RKO (cell line): ENCODE measurements at regions not wholly inside any gene's neighbourhood (a gene's known extent, or its start where the extent isn't known, plus 50 kb on each side); places are given as distances from the start of the nearest gene placed in this dataset.
"Not testable (repeated sequence)": the region's sequence is repeated elsewhere in the genome, so short reads cannot be mapped to it uniquely, and the experiment has no call there.

ENCODE experiments used
- DNase-seq: peaks from one replicate; pipeline ENCODE4 v3.0.0-alpha.2; 2016; ENCODE audit warnings: low spot score

DNA sequence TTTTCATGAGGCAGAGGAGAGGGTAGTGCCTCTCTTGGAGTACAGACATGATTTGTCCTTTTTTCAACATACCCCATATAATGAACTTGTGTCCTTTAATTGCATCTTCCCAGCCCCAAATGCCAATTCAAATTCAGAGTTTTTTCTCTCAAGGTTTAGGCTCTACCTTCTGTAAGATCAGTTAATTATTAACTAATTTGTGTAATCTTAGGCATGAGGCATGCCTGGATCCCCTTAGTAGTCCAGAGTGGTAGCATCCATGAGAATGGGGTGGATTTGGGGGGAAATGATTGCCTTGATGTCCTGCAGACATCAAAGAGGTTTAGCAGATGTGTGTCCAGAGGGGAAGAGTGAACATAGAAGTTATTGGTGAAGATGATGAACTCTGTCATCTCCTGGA, 533.3 kb downstream of the LRRC70 start:
- DNase-seq: no peak

DNA sequence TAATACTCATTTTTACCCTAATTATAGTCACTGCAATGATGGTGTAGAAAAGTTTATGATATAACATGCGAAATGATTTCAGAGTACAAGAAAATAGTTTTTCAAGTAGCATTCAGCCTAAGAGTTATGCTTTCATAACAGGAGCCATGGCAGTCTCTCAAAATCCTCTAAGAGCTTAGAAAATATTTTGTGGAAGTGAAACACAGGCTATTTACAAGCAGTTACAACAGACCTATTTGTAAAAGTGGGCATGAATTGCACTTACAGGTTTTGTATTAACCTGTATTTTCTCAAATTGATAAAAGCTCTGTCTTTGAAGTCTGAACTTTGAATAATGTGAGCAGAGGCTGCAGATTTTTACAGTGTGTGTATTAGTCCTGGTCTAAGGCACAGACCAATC, 523.3 kb downstream of the LRRC70 start:
- no peak for DNase-seq

DNA sequence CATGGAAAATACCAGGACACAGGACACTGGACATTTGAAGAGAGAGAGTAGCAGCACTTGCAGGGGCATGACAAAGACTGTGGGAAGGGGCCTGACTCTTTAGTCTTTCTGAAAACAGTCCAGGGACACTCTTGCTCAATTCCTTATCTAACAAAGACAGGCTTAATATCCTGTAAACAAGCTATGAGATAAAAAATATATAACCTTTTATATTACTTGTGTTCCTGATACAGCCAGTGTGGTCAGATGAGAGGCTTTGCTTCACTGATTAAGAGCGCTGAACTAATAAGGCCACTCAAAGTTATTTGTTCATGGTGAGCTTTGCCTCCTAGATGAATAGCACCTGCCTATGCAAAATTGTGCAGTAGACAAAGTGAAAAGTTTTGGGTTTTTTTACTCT, 518.7 kb downstream of the LRRC70 start:
- no peak for DNase-seq

DNA sequence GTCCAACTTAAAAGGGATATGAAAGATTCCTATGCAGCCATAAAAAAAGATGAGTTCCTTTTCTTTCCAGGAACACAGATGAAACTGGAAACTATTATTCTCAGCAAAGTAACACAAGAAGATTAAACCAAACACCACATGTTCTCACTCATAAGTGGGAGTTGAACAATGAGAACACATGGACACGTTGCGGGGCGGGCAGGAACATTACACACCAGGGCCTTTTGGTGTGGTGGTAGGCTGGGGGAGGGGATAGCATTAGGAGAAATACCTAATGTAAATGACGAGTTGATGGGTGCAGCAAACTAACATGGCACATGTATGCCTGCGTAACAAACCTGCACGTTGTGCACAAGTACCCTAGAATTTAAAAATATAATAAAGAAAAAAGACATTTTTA, 516.1 kb downstream of the LRRC70 start:
- no peak for DNase-seq

DNA sequence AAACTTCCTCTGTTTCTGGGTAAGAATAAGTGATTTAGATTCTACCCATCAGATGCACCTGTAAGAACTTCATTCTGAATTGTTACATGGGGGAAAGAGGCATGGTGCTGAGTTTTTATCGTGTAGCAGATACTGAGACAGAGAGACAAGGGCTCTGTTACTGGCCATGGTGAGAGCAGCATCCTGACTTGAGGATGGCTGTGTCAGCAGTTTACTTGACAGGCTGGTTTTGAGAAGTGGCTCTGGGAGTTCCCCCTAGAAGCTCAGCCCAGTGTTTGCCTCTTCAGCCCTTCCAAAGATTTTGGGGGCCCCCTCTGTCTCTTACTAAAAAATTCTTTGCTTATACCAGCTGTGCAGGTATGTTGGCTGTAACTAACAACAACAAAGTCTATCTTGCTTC, 510.5 kb downstream of the LRRC70 start:
- DNase-seq: no peak

DNA sequence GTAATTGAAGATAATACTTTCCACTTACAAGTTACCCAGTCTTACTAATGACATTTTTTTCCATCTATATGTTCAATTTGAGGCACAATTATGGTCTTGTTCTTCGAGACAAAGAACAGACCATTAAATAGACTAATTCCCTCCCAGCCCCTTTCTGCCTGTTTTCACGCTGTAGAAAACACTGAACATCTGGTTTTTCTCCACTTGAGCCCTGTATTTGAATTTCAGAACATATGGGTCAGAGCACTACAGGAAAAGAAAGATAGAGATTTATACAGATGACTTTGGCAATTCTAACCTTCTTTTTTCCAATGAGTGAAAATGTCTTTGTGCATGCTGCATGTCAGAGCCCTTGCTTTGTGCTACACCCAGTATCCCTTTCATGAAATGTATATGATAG, 506.9 kb downstream of the LRRC70 start:
- no peak for DNase-seq

DNA sequence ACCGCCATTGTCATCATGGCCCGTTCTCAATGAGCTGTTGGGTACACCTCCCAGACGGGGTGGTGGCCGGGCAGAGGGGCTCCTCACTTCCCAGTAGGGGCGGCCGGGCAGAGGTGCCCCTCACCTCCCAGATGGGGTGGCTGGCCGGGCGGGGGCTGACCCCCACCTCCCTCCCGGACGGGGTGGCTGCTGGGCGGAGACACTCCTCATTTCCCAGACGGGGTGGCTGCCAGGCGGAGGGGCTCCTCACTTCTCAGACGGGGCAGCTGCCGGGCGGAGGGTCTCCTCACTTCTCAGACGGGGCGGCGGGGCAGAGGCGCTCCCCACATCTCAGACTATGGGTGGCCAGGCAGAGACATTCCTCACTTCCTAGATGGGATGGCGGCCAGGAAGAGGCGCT, 505.1 kb downstream of the LRRC70 start:
- DNase-seq: not testable (repeated sequence)

DNA sequence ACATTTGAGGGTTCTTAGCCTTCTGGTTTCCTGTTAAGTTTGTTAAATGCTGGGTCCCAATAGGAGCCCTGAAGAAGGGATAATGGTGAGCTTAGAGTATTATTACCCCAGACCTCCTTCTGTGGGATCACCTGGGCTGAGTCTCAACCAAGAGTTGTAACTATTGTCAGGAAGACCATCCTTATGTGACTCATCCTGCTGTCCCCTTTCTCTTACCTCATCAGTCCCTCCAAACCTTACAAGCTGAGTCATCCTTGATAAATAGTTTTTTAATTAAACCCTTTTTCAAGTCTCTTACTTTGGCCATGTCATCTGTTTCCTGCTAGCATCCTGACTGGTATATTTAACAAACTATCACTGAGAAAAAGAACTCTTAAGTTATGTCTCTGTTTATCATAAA, 502.8 kb downstream of the LRRC70 start:
- DNase-seq: no peak

DNA sequence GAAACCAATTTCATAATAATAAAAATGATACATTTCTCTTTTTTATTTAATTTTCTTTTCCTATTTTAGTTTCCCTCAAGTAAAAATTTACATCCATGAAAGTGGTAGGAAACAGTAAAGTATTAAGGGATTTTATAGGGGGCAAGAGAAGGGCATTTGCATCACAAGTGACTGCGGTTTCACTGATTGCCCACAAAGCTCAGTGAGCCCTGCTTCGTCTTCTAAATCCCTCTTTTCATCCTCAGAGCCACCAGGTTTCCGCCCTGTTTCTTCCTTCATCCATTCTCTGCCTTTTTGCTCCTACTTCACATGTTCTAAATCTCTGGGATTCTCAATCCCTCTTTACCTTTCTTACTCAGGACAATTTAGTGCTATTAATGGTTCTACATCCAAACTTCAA, 491.4 kb downstream of the LRRC70 start:
- no peak for DNase-seq

DNA sequence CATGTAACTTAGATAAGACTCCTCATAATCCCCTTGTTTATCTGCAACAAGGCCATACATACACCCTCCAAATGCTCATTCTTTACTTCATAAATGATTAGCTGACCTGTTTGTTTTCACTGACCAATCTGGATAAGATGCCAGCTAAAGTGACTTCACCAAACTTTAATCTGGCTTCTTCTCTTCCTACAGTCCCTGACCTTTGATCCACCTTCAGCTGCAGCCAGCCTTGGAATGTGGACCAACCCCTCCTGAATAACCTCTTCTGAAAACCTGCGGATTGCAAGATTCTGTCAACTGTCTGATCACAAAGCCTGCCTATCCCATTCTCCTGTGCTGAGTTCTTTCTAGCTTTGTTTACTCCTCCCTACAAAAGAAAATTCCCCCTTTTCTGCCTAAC, 476.8 kb downstream of the LRRC70 start:
- no peak for DNase-seq

DNA sequence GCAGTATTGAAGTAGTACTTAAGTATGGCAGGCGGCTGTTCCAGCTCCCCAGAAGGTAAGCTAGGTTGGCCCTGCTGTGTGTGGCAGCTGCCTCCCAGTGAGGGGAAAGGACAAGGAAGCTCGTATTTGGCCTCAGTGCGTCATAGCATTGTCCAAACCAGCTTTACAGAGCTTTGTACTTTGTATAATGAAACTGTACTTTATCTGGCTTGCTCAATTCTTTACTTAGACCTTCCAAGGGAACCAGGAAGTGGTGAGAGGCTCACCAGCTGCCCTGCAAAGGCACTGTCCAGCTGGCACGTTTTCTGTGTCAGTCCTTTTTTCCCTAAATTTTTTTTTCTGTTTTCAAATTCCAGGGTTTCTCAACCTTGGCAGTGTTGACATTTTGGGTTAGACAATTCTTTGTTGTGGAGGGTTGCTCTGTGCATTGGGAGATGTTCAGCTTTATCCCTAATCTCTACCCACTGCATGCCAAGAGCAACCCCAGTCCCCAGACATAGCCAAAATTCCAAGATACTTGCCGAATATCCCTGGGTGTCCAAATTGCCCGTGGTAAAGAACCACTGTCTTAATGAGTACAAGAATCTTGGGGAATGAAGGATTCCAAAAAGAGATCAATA, 474.5 kb downstream of the LRRC70 start:
- no peak for DNase-seq

DNA sequence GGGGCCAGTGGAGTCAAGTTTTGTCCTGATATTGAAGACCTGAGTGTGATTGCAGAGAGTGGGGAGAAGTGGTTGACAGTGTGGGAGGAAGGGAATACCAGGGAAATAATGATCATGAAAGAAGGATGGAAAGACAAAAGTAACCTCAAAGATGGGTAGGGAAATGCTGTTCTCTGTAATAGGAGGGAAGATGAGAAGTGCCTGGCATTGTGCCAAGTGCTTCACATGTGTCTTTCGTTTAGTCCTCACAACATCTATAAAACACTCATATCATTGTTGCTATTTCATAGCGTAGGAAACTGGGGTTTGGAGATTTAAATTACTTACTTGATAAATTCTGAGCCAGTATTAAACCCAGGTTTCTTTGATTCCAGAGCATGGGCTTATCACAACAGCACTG, 472.3 kb downstream of the LRRC70 start:
- DNase-seq: no peak

DNA sequence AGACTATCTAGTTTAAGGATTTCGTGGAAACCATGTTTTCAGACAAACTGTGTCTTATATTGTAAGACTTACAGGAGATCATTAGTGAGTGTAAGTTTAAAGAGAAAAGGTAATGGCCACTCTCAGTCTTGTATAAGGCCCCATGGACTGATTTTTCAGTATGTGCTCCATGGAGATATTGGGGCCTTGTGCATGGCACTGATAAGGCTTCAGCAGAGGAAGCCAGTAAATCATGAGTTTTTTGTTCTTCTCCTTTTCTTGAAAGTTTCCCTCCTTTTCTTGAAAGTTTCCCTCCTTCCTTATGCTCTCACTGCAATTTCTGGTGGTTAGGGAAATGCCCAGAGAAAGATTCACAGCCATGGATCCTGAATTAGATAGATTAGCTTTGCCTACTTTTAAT, 471.3 kb downstream of the LRRC70 start:
- no peak for DNase-seq

DNA sequence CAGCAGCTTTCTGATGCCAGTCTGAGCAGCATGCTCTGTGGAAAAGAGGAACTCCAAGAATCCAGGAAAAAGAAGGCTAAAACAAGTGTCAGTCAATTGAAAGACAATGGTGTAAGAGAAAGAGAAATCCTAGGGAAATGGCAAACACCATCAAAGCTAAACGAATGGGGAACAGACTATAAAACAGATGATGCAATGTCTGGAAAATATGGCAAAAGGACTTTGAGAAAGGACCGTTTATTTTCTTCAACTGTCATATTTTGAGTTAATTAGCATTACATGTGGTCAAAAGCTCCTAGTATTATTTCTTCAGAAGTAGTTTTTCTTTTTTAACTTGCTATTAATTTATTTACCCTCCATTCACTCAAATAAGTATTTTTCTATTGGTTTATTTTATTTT, 465.2 kb downstream of the LRRC70 start:
- DNase-seq: no peak

DNA sequence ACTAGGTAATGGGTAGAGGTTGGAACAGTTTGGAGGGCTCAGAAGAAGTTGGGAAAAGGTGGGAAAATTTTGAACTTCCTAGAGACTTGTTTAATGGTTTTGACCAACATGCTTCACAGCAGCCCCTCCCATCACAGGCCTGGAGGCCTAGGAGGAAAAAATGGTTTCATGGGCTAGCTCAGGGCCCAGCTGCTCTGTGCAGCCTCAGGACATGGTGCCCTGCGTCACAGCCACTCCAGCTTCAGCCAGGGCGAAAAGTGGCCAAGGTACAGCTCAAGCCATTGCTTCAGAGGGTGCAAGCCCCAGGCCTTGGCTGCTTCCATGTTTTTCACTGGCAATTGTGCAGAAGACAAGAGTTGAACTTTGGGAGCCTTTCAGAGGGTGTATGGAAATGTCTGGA, 453.7 kb downstream of the LRRC70 start:
- no peak for DNase-seq

DNA sequence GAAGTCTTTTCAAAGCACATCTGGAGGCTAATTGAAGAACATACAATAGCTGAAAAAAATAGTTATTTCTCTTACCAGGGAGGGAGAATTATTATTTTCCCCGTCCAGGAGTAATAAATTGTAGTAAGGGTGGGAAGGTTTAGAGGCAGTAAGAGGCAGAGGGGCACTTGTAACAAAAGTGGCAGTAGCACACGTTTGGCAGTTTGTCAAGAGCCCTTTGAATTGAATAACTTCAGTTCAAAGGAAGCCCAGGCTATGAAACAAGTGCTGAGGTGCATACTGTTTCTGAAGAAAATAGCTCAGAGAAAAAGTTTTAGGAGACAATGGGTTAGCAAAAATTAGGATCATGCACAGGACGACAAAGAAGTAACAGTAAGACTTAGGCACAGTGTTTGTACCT, 451.3 kb downstream of the LRRC70 start:
- no peak for DNase-seq

DNA sequence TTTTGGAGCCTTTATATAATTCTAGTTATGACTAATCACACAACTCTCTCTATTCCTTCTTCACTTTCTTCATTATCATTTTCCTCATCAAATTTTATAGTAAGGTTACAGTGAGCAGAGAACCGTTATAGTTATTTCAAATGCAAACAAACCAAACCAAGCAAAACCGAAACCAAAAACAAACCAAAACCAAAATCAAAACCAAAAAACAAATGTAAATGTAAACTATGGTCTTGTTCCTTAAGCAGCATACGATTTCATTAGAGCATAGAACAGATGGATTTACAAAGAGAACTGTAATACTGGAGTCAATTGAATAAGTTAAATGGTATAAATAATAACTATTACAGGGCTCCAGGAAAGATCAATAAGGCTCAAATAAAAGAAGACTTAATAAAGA, 447.1 kb downstream of the LRRC70 start:
- no peak for DNase-seq

DNA sequence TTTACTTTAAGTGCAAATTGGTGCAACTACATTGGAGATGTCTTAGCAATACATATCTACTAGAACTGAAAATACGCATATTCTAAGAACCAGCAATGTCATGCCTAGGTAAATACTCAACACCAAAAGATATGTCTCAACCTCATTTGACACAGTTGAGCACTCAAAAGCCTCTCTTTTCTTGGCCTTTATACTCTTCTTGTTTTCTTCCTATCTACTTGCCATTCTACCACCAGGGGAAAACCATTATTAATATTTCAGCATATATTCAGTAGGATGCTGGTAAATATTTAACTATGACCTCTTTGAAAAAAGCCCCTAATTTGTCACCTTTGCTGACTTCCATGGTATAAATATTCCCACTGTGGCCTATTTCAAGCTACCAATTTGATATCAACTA, 443.8 kb downstream of the LRRC70 start:
- DNase-seq: no peak

DNA sequence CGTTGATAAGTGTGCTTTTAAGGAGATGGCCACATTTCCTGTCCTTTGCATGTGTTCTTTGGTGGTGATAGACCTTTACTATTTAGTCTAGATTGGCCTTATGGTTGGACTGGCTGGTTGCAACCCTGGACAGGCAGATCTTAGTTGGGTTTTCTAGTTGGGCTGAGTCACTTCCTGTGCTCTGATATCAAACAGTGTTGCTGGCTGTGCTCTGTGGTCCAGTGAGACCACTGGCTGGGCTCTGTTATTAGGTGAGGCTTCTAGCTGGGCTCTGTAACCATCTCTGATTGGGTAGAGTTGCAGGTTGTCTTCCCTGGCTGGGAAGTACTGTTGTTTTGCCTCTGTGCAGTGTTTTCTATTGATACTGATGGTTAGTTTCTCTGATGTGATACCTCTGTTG, 432.5 kb downstream of the LRRC70 start:
- no peak for DNase-seq

DNA sequence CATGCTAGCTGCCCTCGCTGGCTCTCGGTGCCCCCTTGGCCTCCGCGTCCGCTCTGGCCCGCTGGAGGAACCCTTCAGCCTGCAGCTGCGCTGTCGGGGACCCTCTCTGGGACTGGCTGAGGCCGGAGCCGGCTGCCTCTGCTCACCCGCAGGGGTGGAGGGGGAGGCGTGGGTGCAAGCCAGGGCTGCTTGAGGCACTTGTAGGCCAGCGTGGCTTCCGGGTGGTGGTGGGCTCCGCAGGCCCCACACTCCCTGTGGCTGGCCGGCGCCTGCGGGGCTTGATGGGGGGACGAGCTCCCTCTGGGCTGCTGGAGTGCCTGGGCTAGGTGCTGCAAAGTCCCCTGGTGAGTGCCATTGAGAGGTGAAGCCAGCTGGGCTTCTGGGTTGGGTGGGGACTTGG, 429.6 kb downstream of the LRRC70 start:
- no peak for DNase-seq

DNA sequence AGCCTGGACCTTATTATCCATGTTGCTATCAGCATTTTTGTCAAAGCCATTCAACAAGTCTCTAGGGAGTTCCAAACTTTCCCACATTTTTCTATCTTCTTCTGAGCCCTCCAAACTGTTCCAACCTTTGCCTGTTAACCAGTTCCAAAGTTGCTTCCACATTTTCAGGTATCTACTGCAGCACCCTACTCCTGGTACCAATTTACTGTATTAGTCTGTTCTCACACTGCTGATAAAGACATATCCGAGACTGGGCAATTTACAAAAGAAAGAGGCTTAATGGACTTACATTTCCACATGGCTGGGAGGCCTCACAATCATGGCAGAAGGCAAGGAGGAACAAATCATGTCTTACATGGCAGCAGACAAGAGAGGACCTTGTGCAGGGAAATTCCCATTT, 416.2 kb downstream of the LRRC70 start:
- DNase-seq: not testable (repeated sequence)

DNA sequence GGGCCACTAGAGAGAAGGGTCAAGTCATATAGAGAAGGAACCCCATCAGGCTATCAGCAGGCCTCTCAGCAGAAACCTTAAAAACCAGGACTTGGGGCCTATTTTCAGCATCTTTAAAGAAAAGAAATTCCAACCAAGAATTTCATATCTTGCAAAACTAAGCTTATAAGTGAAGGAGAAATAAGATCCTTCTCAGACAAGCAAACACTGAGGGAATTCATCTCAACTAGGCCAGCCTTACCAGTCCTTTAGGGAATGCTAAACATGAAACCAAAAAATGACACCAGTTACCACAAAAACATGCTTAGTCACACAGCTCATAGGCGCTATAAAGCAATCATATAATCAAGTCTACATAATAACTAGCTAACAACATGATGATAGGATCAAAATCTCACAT, 407.1 kb downstream of the LRRC70 start:
- DNase-seq: no peak

DNA sequence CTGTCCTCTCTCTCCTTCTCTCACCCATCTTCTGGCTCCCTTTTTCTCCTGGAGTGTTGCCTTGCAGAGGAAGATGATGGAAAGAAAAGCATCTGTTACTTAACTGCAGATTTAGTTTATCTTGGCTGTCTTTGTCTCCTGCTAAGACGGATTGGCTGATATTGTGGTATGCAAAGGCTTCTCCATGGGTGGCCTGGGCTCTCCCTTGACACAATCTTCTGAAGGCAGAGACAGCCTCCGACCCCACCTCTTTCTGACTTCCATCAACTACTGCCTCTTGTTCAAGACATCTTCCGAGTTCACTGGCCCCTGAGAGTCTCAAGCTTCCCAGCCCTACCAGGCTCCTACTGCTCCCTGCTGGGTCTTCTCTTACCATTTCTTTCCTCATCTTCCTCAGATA, 403.7 kb downstream of the LRRC70 start:
- no peak for DNase-seq

DNA sequence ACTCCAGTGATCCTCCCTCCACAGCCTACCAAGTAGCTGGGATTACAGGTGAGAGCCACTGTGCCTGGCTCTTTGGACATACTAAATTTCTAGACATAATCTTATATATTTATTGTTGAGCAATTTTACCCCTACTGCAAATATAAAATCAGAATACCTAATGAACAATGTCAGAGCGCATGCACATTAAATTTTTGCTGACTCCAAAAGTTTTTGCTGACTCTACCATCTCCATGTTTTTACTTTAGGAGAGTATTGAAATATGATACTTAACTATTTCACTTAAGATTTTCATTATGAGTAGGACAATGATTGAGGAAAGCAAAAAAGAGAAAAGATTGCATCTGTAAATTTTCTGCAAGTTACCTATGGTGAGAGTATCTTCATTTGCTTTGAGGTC, 402.3 kb downstream of the LRRC70 start:
- no peak for DNase-seq

DNA sequence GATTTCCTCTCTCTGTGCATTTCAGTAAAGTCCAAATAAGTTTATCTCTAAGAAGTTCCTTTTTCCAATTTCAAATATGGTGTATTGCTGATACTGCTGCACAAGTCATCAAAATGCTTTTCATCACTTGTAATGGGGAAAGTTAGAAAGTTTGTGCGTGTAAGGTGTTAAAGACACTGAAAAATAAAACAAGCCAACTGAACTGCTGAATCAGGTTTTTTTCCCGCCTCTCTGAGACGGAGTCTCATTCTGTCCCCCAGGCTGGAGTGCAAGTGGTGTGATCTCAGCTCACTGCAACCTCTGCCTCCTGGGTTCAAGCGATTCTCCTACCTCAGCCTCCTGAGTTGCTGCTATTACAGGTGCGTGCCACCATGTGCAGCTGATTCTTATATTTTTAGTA, 400.9 kb downstream of the LRRC70 start:
- DNase-seq: no peak
